Bronchial epithelial cell (primary cell): ENCODE measurements at regions not wholly inside any gene's neighbourhood (a gene's known extent, or its start where the extent isn't known, plus 50 kb on each side); places are given as distances from the start of the nearest gene placed in this dataset.
A peak's percentile ranks its signal among the peaks of the same experiment; 100 is the strongest.

Experiments
- DNase-seq: peaks from one replicate; pipeline ENCODE4 v3.0.0-alpha.2; 2010; ENCODE audit warnings: low read depth
- FAIRE-seq: peaks from 2 replicates; lab custom pipeline; 2011; peaks lifted over from hg19 to GRCh38; lab: Jason Lieb, UNC
- H3K27me3 ChIP-seq: 2 replicates; pipeline ENCODE4 v1.5.1; 2011; ENCODE audit warnings: low read length; ENCODE audit not compliant: control insufficient read depth, insufficient read depth
- H3K36me3 ChIP-seq: 2 replicates; pipeline ENCODE4 v1.5.1; 2011; ENCODE audit warnings: low read length; ENCODE audit not compliant: control insufficient read depth, insufficient read depth
- H3K4me3 ChIP-seq: 2 replicates; pipeline ENCODE4 v1.5.1; 2011; ENCODE audit warnings: mild to moderate bottlenecking, low read depth, low read length, control low read depth
- CTCF ChIP-seq: IDR thresholded peaks from 2 replicates; pipeline ENCODE4 v1.5.1; 2011; ENCODE audit warnings: mild to moderate bottlenecking, moderate library complexity, low read length, control low read depth, inconsistent platforms; ENCODE audit not compliant: insufficient read depth, severe bottlenecking

DNA sequence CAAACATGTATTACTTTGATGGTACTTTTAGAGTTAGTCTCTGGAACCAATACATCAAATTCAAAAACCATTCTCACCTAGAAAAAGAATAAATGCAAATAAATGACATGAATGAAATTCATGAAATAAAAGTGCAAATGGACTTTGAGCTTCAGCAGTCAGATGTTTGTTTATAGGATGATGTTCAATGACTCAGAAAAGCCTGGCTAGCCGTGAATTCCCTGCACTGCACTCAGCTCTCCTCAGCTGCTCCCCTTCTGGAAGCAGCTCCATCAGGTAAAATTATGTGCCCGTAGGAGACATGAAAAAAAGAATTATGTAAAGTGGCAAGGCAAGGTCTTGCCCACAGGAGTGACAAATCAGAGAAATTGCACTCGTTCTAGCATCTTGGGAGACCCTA, 390.6 kb downstream of the GPM6A start:
- Histone ChIP-seq H3K4me3 (no peak overlapping the region), H3K36me3 (no peaks in the 10 kb centered on the region), H3K27me3 (no peaks in the 10 kb centered on the region)
- no peak for FAIRE-seq
- no peak for TF ChIP-seq CTCF
- DNase-seq: peak; percentile 48

DNA sequence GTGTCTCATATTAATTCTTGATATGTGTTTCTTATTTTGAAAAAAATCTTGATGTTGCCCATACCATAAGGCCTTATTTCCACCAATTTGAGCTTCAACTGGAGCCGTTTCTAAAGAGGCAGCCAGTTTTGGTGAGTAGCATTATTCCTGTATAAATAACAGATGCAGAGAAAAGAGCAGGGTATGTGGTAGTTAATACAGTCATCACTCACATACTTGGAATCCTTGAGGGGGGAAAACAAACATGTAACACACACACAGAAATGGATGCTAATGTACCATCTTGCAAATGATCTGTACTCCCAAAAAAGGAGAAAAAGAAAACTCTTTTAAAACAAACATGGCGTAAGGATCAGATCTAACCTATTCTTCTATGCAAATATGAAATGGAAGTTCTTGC, 389.7 kb downstream of the GPM6A start:
- DNase-seq (no peak), FAIRE-seq (no peak)
- TF ChIP-seq CTCF: no peak
- H3K27me3 ChIP-seq: no peaks in the 10 kb centered on the region
- no peak overlapping the region for H3K4me3 ChIP-seq
- H3K36me3 ChIP-seq: no peaks in the 10 kb centered on the region

DNA sequence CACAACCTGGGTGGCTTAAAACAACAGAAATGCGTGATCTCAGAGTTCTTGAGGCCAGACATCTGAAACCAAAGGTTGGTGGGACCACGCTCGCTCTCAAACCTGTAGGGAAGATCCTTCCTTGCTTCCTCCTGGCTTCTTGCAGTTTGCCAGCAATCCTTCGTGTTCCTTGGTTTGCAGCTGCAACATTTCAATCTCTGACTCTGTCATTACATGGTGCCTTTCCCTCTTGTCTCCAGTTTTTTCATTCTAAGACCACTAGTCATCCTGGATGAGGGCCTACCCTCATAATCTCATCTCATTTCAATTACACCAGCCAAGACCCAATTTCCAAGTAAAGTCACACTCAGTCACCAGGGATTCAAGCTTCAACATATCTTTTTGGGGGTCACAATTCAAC, 388.0 kb downstream of the GPM6A start:
- DNase-seq: no peak

DNA sequence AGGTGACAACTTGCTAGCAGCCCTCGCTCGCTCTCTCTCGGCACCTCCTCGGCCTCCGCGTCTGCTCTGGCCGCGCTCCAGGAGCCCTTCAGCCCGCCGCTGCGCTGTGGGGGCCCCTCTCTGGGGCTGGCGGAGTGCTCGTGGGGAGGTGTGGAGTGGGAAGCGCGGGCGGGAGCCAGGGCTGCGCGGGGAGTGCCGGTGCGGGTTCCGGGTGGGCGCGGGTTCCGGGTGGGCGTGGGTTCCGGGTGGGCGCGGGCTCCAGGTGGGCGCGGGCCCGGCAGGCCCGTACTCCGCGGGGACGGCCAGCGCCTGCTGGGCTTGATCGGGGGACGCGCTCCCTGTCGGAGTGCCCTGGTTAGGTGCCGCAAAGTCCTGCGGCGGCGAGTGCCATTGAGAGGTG, 384.3 kb downstream of the GPM6A start:
- FAIRE-seq: no peak
- Histone ChIP-seq H3K36me3 (no peaks in the 10 kb centered on the region), H3K4me3 (no peak overlapping the region), H3K27me3 (no peaks in the 10 kb centered on the region)
- no peak for TF ChIP-seq CTCF
- DNase-seq: no peak

More for the DNA sequence above, 388.0 kb downstream of the GPM6A start:
- H3K36me3 ChIP-seq: no peaks in the 10 kb centered on the region
- H3K4me3 ChIP-seq: no peak overlapping the region
- no peak for FAIRE-seq
- TF ChIP-seq CTCF: no peak
- no peaks in the 10 kb centered on the region for H3K27me3 ChIP-seq

DNA sequence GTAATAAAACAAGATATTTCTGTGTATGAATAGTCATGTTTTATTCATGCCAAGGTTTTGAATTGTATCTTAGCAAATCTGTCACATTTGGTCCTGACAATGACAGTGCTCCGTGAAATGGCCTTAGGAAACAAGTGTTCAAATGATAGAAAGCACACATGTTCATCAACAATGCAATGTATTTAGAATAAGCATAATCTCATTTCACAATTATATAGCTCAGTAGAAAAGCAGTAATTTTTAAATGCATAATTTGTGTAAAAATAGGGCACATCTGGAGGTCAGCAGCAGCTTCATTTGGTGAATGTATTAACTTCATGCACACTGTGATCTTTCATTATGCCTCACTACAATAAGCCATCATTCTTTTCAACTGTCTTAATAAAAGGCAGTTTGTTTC, 380.4 kb downstream of the GPM6A start:
- no peaks in the 10 kb centered on the region for H3K27me3 ChIP-seq
- no peak for DNase-seq

More for the DNA sequence above, 380.4 kb downstream of the GPM6A start:
- no peak overlapping the region for H3K4me3 ChIP-seq
- no peaks in the 10 kb centered on the region for H3K36me3 ChIP-seq
- FAIRE-seq: no peak
- TF ChIP-seq CTCF: no peak
